ENCODE measurements at regions not wholly inside any gene's neighbourhood (a gene's known extent, or its start where the extent isn't known, plus 50 kb on each side); places are given as distances from the start of the nearest gene placed in this dataset.
"Not testable (repeated sequence)": the region's sequence is repeated elsewhere in the genome, so short reads cannot be mapped to it uniquely, and the experiment has no call there.

- no peak for DNase-seq (ENCODE audit: low spot score)
These were observed 66.9 kb upstream of the GSC start for GRCh38 chr14:94836849-94837248.

DNA sequence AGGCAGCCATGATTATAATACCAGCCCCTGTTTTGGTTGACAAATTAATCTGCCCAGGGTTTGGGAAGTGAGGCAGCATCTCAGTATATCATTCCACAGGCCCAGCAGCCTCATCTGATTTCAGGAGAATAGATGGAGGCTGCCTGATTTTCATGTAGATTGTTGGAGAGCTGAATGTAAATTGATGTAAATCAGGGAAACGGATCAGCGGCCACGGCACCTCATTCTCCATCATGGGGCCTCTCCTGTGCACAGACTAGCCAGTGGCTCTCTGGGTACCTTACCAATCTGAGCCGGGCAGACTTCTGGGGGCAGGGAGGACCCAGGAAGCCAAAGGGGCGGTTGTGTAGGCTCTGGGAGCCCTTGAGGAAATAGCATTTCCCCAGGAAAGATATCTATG lies 63.7 kb upstream of the GSC start:
- DNase-seq (ENCODE audit: low spot score), result no peak

GRCh38 chr14:94831085-94831484 lies 61.2 kb upstream of the GSC start:
- no peak for DNase-seq (ENCODE audit: low spot score)

DNA sequence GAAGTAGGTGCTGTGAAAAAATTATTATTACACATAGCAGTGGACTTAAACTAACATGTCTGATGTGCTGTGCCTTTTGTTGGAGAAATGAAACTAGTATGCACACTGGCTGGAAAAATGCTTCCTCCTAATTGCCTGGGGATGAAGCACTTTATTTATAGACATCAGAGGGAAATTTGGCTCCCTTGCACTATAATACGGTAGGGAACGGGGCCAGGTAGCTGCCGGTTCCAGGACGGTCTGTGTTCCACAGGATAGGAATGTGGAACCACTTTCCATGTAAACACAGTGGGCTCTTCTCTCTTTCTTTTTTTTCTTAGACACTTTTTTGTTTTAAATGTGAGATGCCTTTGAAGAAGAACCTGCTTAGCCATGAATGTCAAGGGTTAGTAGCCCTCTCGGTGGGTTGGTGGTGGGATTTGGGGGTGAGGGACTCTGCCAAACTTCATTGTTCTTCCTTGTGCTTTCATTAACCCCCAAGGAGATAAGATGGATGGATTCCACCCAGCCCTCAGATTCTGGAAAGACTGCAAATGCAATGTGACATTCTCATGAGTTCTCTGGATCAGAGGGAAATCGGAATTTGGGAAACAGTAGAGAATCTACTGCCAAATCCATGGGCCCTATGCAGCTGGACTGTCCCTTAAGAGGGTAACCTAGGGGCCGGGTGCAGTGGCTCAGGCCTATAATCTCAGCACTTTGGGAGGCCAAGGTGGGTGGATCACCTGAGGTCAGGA lies 58.0 kb upstream of the GSC start:
- DNase-seq (ENCODE audit: low spot score), result no peak

GRCh38 chr14:94826774-94827173 lies 56.9 kb upstream of the GSC start:
- no peak for DNase-seq (ENCODE audit: low spot score)

GRCh38 chr14:94823556-94824341 lies 53.8 kb upstream of the GSC start:
- no peak for DNase-seq (ENCODE audit: low spot score)

- DNase-seq (ENCODE audit: low spot score), result no peak
These were observed 51.8 kb upstream of the GSC start for GRCh38 chr14:94821705-94822104.

GRCh38 chr14:94820932-94821331 lies 51.0 kb upstream of the GSC start:
- not testable (repeated sequence) for DNase-seq (ENCODE audit: low spot score)

Data from umbilical cord (tissue), 1 donor.